Spleen (tissue), 7 donors: ENCODE measurements at regions not wholly inside any gene's neighbourhood (a gene's known extent, or its start where the extent isn't known, plus 50 kb on each side); places are given as distances from the start of the nearest gene placed in this dataset.

Experiments used
- CTCF ChIP-seq, 11 experiments: fragments of 200-600 bp in 7 of 11; fragments of 450-650 bp in 4 of 11; sonication (generic) in 4 of 11; IDR thresholded peaks in 8 of 11; conservative IDR thresholded peaks in 3 of 11; 1 replicate in 7 of 11; 2 replicates in 4 of 11; pipeline versions ENCODE4 v1.4.0 to v1.8.0; 2016 to 2021; ENCODE audit warnings: antibody characterized with exemption in 11 of 11, inconsistent platforms in 4 of 11, mild to moderate bottlenecking in 1 of 11
- POLR2A ChIP-seq, 3 donors: fragments of 450-650 bp; IDR thresholded peaks; one replicate each; pipeline ENCODE4 v1.5.1; 2017; ENCODE audit warnings: antibody characterized with exemption in 3 of 3, mild to moderate bottlenecking in 1 of 3
- POLR2AphosphoS5 ChIP-seq, 3 donors: sonication (generic); formaldehyde crosslinking; IDR thresholded peaks; one replicate each; pipeline ENCODE4 v1.5.1; 2017; ENCODE audit warnings: antibody characterized with exemption in 3 of 3
- donor health status: DM: no; HTN: no; CAD: no; lungs with moderate emphysema.
- donor health status: DM: no; HTN: no; CAD: no.
- donor health status: DM: no; HTN: no; CAD: no.

GRCh38 chr9:6073731-6074130 is 58.3 kb upstream of the RANBP6 start:
- TF ChIP-seq POLR2A (IDR thresholded peaks at IDR 0.05): no peak
- TF ChIP-seq POLR2AphosphoS5 (IDR thresholded peaks at IDR 0.05): no peak
- TF ChIP-seq CTCF (IDR thresholded peaks at IDR 0.05 in 8 of 11, conservative IDR thresholded peaks at IDR 0.05 in 3 of 11): no peak
